Smooth muscle cell (in vitro differentiated cells): ENCODE measurements at regions not wholly inside any gene's neighbourhood (a gene's known extent, or its start where the extent isn't known, plus 50 kb on each side); places are given as distances from the start of the nearest gene placed in this dataset.
"Not testable (repeated sequence)": the region's sequence is repeated elsewhere in the genome, so short reads cannot be mapped to it uniquely, and the experiment has no call there.

Experiments used
- DNase-seq: peaks from one replicate; lab custom pipeline; 2025; ENCODE audit not compliant: unreplicated experiment; lab: John Stamatoyannopoulos, UW
- H2AFZ ChIP-seq: fragments of 200-600 bp; sonication (generic); 2 replicates; pipeline ENCODE4 v1.6.0; 2016; ENCODE audit warnings: antibody characterized with exemption, low read depth, mild to moderate bottlenecking
- H3F3A ChIP-seq: fragments of 200-600 bp; sonication (generic); 2 replicates; pipeline ENCODE4 v1.6.0; 2017; ENCODE audit warnings: antibody characterized with exemption, low read depth
- H3K27ac ChIP-seq: fragments of 200-600 bp; sonication (generic); 2 replicates; pipeline ENCODE4 v1.5.1; 2016; ENCODE audit warnings: low read depth, mild to moderate bottlenecking
- H3K27me3 ChIP-seq: fragments of 200-600 bp; sonication (generic); 2 replicates; pipeline ENCODE4 v1.6.1; 2016; ENCODE audit warnings: low read depth, mild to moderate bottlenecking
- H3K36me3 ChIP-seq: fragments of 200-600 bp; sonication (generic); 2 replicates; pipeline ENCODE4 v1.5.1; 2016; ENCODE audit warnings: low read depth
- H3K4me1 ChIP-seq: fragments of 200-600 bp; sonication (generic); 2 replicates; pipeline ENCODE4 v1.5.1; 2016; ENCODE audit warnings: low read depth
- H3K4me2 ChIP-seq: fragments of 200-600 bp; sonication (generic); 2 replicates; pipeline ENCODE4 v1.6.0; 2016; ENCODE audit warnings: mild to moderate bottlenecking
- H3K4me3 ChIP-seq: fragments of 200-600 bp; sonication (generic); 2 replicates; pipeline ENCODE4 v1.5.1; 2016; ENCODE audit warnings: mild to moderate bottlenecking
- H3K79me2 ChIP-seq: fragments of 200-600 bp; sonication (generic); 2 replicates; pipeline ENCODE4 v1.6.0; 2016; ENCODE audit warnings: low read depth, mild to moderate bottlenecking
- H3K9ac ChIP-seq: fragments of 200-600 bp; sonication (generic); 2 replicates; pipeline ENCODE4 v1.6.0; 2016; ENCODE audit warnings: low read depth
- H3K9me3 ChIP-seq: fragments of 200-600 bp; sonication (generic); replicated peaks from 2 replicates; pipeline ENCODE4 v1.5.1; 2016; ENCODE audit warnings: low read depth
- H4K20me1 ChIP-seq: fragments of 200-600 bp; sonication (generic); 2 replicates; pipeline ENCODE4 v1.6.0; 2016; ENCODE audit warnings: low read depth
- CTCF ChIP-seq: fragments of 200-600 bp; sonication (generic); IDR thresholded peaks from 2 replicates; pipeline ENCODE4 v1.5.1; 2017; ENCODE audit warnings: borderline replicate concordance, mild to moderate bottlenecking, antibody characterized with exemption; ENCODE audit not compliant: insufficient read depth, poor library complexity, severe bottlenecking
- WGBS: methylation state at CpG from one replicate; pipeline ENCODE4 v1.1.7; 2016; ENCODE audit warnings: low lambda C conversion rate; 5-methylcytosine and 5-hydroxymethylcytosine counted together

DNA sequence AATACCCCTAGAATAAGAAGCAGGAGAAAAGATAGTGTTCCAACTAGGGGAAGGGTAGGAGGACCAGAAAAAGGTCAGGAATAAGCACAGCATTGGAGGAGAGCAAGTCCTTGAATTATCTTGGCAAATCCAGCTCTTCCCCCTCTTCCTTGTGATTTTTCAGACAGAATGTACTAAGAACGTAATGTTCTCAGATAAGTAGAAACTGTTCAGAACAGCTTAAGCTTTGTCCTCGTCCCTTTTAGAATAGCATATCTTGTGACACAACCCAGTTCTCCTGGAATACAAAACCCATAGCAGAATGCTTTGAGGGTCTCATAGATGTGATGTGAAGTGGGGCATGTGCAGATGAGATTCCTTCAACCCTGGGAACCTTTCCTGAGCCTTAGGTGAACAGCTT lies 97.4 kb downstream of the EMB start:
- Histone ChIP-seq H2AFZ (no peak overlapping the region), H3K36me3 (no peaks in the 10 kb centered on the region), H3K4me1 (no peaks in the 10 kb centered on the region), H3K4me3 (no peak overlapping the region), H3K79me2 (no peaks in the 10 kb centered on the region), H3F3A (no peaks in the 10 kb centered on the region), H3K4me2 (no peak overlapping the region), H3K27me3 (no peaks in the 10 kb centered on the region), H3K27ac (no peak overlapping the region), H3K9ac (no peak overlapping the region), H4K20me1 (no peaks in the 10 kb centered on the region), H3K9me3 (peaks cover 2% of the 10 kb centered on the region)
- no peak for TF ChIP-seq CTCF
- 75% methylated on average over 2 of the region's 2 CpGs for WGBS
- no peak for DNase-seq

DNA sequence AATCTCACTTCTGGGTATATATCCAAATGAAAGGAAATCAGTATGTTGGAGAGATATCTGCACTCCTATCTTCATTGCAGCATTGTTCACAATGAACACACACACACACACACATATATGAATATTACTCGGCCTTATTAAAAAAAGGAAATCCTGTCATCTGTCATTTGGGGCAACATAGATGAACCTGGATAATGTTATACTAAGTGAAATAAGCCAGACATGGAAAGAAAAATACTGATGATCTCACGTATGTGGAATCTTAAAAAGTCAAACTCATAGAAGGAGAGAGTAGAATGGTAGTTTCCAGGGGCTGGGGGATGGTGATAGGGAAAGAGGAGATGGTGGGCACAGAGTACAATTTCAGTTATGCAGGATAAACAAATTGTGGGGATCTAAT lies 100.3 kb downstream of the EMB start:
- Histone ChIP-seq H3K4me3 (no peak overlapping the region), H3K4me1 (no peaks in the 10 kb centered on the region), H3F3A (no peaks in the 10 kb centered on the region), H3K27me3 (no peaks in the 10 kb centered on the region), H2AFZ (no peak overlapping the region), H3K4me2 (no peak overlapping the region), H3K27ac (no peak overlapping the region), H3K9ac (no peak overlapping the region), H3K79me2 (no peaks in the 10 kb centered on the region), H3K36me3 (no peaks in the 10 kb centered on the region), H3K9me3 (peaks cover 2% of the 10 kb centered on the region), H4K20me1 (no peaks in the 10 kb centered on the region)
- 68% methylated on average over 2 of the region's 2 CpGs for WGBS
- no peak for TF ChIP-seq CTCF
- DNase-seq, result no peak

DNA sequence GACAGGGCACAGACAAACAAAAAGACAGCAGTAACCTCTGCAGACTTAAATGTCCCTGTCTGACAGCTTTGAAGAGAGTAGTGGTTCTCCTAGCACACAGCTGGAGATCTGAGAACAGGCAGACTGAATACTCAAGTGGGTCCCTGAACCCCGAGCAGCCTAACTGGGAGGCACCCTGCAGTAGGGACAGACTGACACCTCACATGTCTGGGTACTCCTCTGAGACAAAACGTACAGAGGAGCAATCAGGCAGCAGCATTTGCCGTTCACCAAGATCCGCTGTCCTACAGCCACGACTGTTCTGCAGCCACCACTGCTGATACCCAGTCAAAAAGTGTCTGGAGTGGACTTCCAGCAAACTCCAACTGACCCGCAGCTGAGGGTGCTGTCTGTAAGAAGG lies 110.5 kb downstream of the EMB start:
- not testable (repeated sequence) for DNase-seq, H3K36me3 ChIP-seq, H3K9ac ChIP-seq, H2AFZ ChIP-seq, H3K27me3 ChIP-seq, H3F3A ChIP-seq, H4K20me1 ChIP-seq, H3K9me3 ChIP-seq, H3K27ac ChIP-seq, H3K4me1 ChIP-seq, H3K4me2 ChIP-seq, H3K4me3 ChIP-seq, H3K79me2 ChIP-seq
- WGBS, result 64% methylated on average over 6 of the region's 6 CpGs

- Histone ChIP-seq H3K4me2 (no peak overlapping the region), H3K9me3 (peaks cover 4% of the 10 kb centered on the region), H3K27ac (no peak overlapping the region), H3F3A (no peaks in the 10 kb centered on the region), H4K20me1 (no peaks in the 10 kb centered on the region), H3K4me3 (no peak overlapping the region), H3K4me1 (no peaks in the 10 kb centered on the region), H2AFZ (no peak overlapping the region), H3K27me3 (no peaks in the 10 kb centered on the region), H3K79me2 (no peaks in the 10 kb centered on the region), H3K36me3 (no peaks in the 10 kb centered on the region), H3K9ac (no peak overlapping the region)
- TF ChIP-seq CTCF, result no peak
- 82% methylated on average over 6 of the region's 6 CpGs for WGBS
- no peak for DNase-seq
Measured at GRCh38 chr5:50328193-50328729, 112.8 kb downstream of the EMB start.
